Keratinocyte (primary cell): ENCODE measurements at regions not wholly inside any gene's neighbourhood (a gene's known extent, or its start where the extent isn't known, plus 50 kb on each side); places are given as distances from the start of the nearest gene placed in this dataset.

Experiments used
- DNase-seq: peaks from one replicate; pipeline ENCODE4 v3.0.0-alpha.2; 2011; ENCODE audit warnings: low read depth, missing footprints, low spot score
- FAIRE-seq: peaks from 2 replicates; lab custom pipeline; 2011; peaks lifted over from hg19 to GRCh38; lab: Jason Lieb, UNC
- H2AFZ ChIP-seq: 2 replicates; pipeline ENCODE4 v1.6.0; 2012; ENCODE audit warnings: low read length, control low read depth, inconsistent platforms; ENCODE audit not compliant: control insufficient read depth
- H3K27ac ChIP-seq: 2 replicates; pipeline ENCODE4 v1.5.1; 2011; ENCODE audit warnings: low read length; ENCODE audit not compliant: control insufficient read depth, insufficient read depth
- H3K27me3 ChIP-seq: 3 replicates; pipeline ENCODE4 v1.6.0; 2011; ENCODE audit warnings: low read length; ENCODE audit not compliant: control insufficient read depth, insufficient read depth; ENCODE audit errors: extremely low read depth
- H3K36me3 ChIP-seq, 2 experiments: 2 replicates in 1 of 2; 3 replicates in 1 of 2; pipeline ENCODE4 v1.5.1; 2011; ENCODE audit warnings: low read length in 2 of 2, mild to moderate bottlenecking in 1 of 2; ENCODE audit not compliant: control insufficient read depth in 2 of 2, insufficient read depth in 2 of 2; ENCODE audit errors: extremely low read depth in 1 of 2
- H3K4me1 ChIP-seq: 3 replicates; pipeline ENCODE4 v1.5.1; 2011; ENCODE audit warnings: low read length; ENCODE audit not compliant: control insufficient read depth, insufficient read depth; ENCODE audit errors: extremely low read depth
- H3K4me2 ChIP-seq: 3 replicates; pipeline ENCODE4 v1.6.0; 2011; ENCODE audit warnings: low read depth, low read length; ENCODE audit not compliant: control insufficient read depth, insufficient read depth; ENCODE audit errors: extremely low read depth
- H3K4me3 ChIP-seq, 3 experiments: fragments of 200-600 bp in 1 of 3; sonication (generic) in 1 of 3; 2 replicates in 2 of 3; 3 replicates in 1 of 3; pipeline ENCODE4 v1.5.1; 2011 to 2016; ENCODE audit warnings: low read length in 3 of 3, mild to moderate bottlenecking in 3 of 3, control low read depth in 2 of 3, inconsistent platforms in 1 of 3, low read depth in 1 of 3, mixed read lengths in 1 of 3, mixed run types in 1 of 3, moderate library complexity in 1 of 3; ENCODE audit not compliant: control insufficient read depth in 2 of 3, insufficient read depth in 2 of 3; ENCODE audit errors: extremely low read depth in 1 of 3
- H3K79me2 ChIP-seq: 2 replicates; pipeline ENCODE4 v1.6.0; 2012; ENCODE audit warnings: low read length; ENCODE audit not compliant: control insufficient read depth, insufficient read depth
- H3K9ac ChIP-seq: 3 replicates; pipeline ENCODE4 v1.6.0; 2011; ENCODE audit warnings: low read length; ENCODE audit not compliant: control insufficient read depth, insufficient read depth; ENCODE audit errors: extremely low read depth
- H3K9me1 ChIP-seq: 3 replicates; pipeline ENCODE4 v1.6.0; 2011; ENCODE audit warnings: low read length; ENCODE audit not compliant: control insufficient read depth, insufficient read depth; ENCODE audit errors: extremely low read depth
- H3K9me3 ChIP-seq: 2 replicates; pipeline ENCODE4 v1.5.1; 2012; ENCODE audit warnings: low read depth, low read length; ENCODE audit not compliant: control insufficient read depth
- H4K20me1 ChIP-seq: 3 replicates; pipeline ENCODE4 v1.6.0; 2011; ENCODE audit warnings: low read length; ENCODE audit not compliant: control insufficient read depth, insufficient read depth; ENCODE audit errors: extremely low read depth
- CTCF ChIP-seq, 3 experiments: IDR thresholded peaks in 1 of 3; conservative IDR thresholded peaks in 1 of 3; optimal IDR thresholded peaks in 1 of 3; 2 replicates in 2 of 3; 3 replicates in 1 of 3; pipeline versions ENCODE3 to v1.5.1; 2011; ENCODE audit warnings: low read length in 3 of 3, mild to moderate bottlenecking in 3 of 3, moderate library complexity in 2 of 3, control low read depth in 1 of 3, inconsistent platforms in 1 of 3; ENCODE audit not compliant: insufficient read depth in 2 of 3; ENCODE audit errors: extremely low read depth in 1 of 3
- EZH2 ChIP-seq: IDR thresholded peaks from one replicate; pipeline ENCODE4 v1.6.1; 2012; ENCODE audit warnings: inconsistent platforms, mild to moderate bottlenecking, low read length, moderate library complexity
- dilution Hi-C: fragments of 300-500 bp; cut with MboI; formaldehyde crosslinking; loops from one replicate; pipeline ENCODE4 v1.7.0; 2020; ENCODE audit warnings: low sequenced_read_pairs; ENCODE audit not compliant: extremely low pct_ligation_motif_present

GRCh38 chr2:38171208-38171855 lies 95.4 kb upstream of the CYP1B1 start:
- FAIRE-seq (no peak), DNase-seq (no peak)
- Histone ChIP-seq H3K9ac (no peak overlapping the region), H3K9me1 (no peaks in the 10 kb centered on the region), H3K4me1 (peaks cover 33% of the 10 kb centered on the region), H3K27ac (no peak overlapping the region), H3K79me2 (no peaks in the 10 kb centered on the region), H3K9me3 (no peaks in the 10 kb centered on the region), H3K4me2 (no peak overlapping the region), H2AFZ (no peak overlapping the region), H3K27me3 (no peaks in the 10 kb centered on the region), H3K4me3 (no peak overlapping the region), H4K20me1 (no peaks in the 10 kb centered on the region), H3K36me3 (no peaks in the 10 kb centered on the region)
- dilution Hi-C loops: no loop called here
- TF ChIP-seq EZH2: no peak
- TF ChIP-seq CTCF (optimal IDR thresholded peaks at IDR 0.05 in 1 of 3, IDR thresholded peaks at IDR 0.05 in 1 of 3, conservative IDR thresholded peaks at IDR 0.05 in 1 of 3; ENCODE audit: extremely low read depth in 1 of 3, insufficient read depth in 2 of 3, low read length in 3 of 3): no peak

- H3K27ac ChIP-seq: no peak overlapping the region
- TF ChIP-seq EZH2 (no peak), CTCF (optimal IDR thresholded peaks at IDR 0.05 in 1 of 3, IDR thresholded peaks at IDR 0.05 in 1 of 3, conservative IDR thresholded peaks at IDR 0.05 in 1 of 3; ENCODE audit: extremely low read depth in 1 of 3, insufficient read depth in 2 of 3, low read length in 3 of 3) (no peak)
- dilution Hi-C loops: no loop called here
Measured at GRCh38 chr2:38170733-38171132, 94.8 kb upstream of the CYP1B1 start.

More at GRCh38 chr2:38170733-38171132, 94.8 kb upstream of the CYP1B1 start:
- Histone ChIP-seq H3K4me3 (no peak overlapping the region), H3K4me1 (peaks cover 33% of the 10 kb centered on the region), H3K9me1 (no peaks in the 10 kb centered on the region), H4K20me1 (no peaks in the 10 kb centered on the region), H3K36me3 (no peaks in the 10 kb centered on the region), H3K79me2 (no peaks in the 10 kb centered on the region), H3K9me3 (no peaks in the 10 kb centered on the region), H2AFZ (no peak overlapping the region), H3K4me2 (no peak overlapping the region), H3K9ac (no peak overlapping the region), H3K27me3 (no peaks in the 10 kb centered on the region)
- DNase-seq (no peak), FAIRE-seq (no peak)
